ENCODE measurements at regions not wholly inside any gene's neighbourhood (a gene's known extent, or its start where the extent isn't known, plus 50 kb on each side); places are given as distances from the start of the nearest gene placed in this dataset.
"Not testable (repeated sequence)": the region's sequence is repeated elsewhere in the genome, so short reads cannot be mapped to it uniquely, and the experiment has no call there.

GRCh38 chrX:40373025-40373424 is 207.7 kb upstream of the ATP6AP2 start:
- DNase-seq (ENCODE audit: low read depth): no peak

GRCh38 chrX:40371376-40371775 is 209.4 kb upstream of the ATP6AP2 start:
- no peak for DNase-seq (ENCODE audit: low read depth)

GRCh38 chrX:40368611-40369061 is 212.1 kb upstream of the ATP6AP2 start:
- DNase-seq (ENCODE audit: low read depth): no peak

- DNase-seq (ENCODE audit: low read depth): no peak
Measured at GRCh38 chrX:40366661-40367060, 214.1 kb upstream of the ATP6AP2 start.

- not testable (repeated sequence) for DNase-seq (ENCODE audit: low read depth)
Measured at GRCh38 chrX:40362291-40362690, 218.5 kb upstream of the ATP6AP2 start.

GRCh38 chrX:40360557-40360956 is 220.2 kb upstream of the ATP6AP2 start:
- DNase-seq (ENCODE audit: low read depth): no peak

- no peak for DNase-seq (ENCODE audit: low read depth)
Measured at GRCh38 chrX:40359593-40359992, 221.2 kb upstream of the ATP6AP2 start.

GRCh38 chrX:40358994-40359393 is 221.8 kb upstream of the ATP6AP2 start:
- DNase-seq (ENCODE audit: low read depth): no peak

- no peak for DNase-seq (ENCODE audit: low read depth)
Measured at GRCh38 chrX:40349251-40349650, 231.5 kb upstream of the ATP6AP2 start.

GRCh38 chrX:40346379-40346778 is 234.4 kb upstream of the ATP6AP2 start:
- no peak for DNase-seq (ENCODE audit: low read depth)

GRCh38 chrX:40343319-40343718 is 237.5 kb upstream of the ATP6AP2 start:
- no peak for DNase-seq (ENCODE audit: low read depth)

- no peak for DNase-seq (ENCODE audit: low read depth)
Measured at GRCh38 chrX:40340116-40340515, 240.7 kb upstream of the ATP6AP2 start.

GRCh38 chrX:40333344-40333743 is 235.6 kb upstream of the BCOR start:
- DNase-seq (ENCODE audit: low read depth): no peak

GRCh38 chrX:40331762-40332161 is 234.0 kb upstream of the BCOR start:
- no peak for DNase-seq (ENCODE audit: low read depth)

GRCh38 chrX:40331353-40331752 is 233.6 kb upstream of the BCOR start:
- no peak for DNase-seq (ENCODE audit: low read depth)

- no peak for DNase-seq (ENCODE audit: low read depth)
Measured at GRCh38 chrX:40329616-40330015, 231.9 kb upstream of the BCOR start.

GRCh38 chrX:40327085-40327484 is 229.3 kb upstream of the BCOR start:
- DNase-seq (ENCODE audit: low read depth): no peak

- DNase-seq (ENCODE audit: low read depth): no peak
Measured at GRCh38 chrX:40326186-40326965, 228.6 kb upstream of the BCOR start.

GRCh38 chrX:40325161-40325560 is 227.4 kb upstream of the BCOR start:
- no peak for DNase-seq (ENCODE audit: low read depth)

- DNase-seq (ENCODE audit: low read depth): no peak
Measured at GRCh38 chrX:40323977-40324376, 226.2 kb upstream of the BCOR start.

GRCh38 chrX:40320819-40321218 is 223.1 kb upstream of the BCOR start:
- DNase-seq (ENCODE audit: low read depth): no peak

GRCh38 chrX:40318801-40319200 is 221.0 kb upstream of the BCOR start:
- no peak for DNase-seq (ENCODE audit: low read depth)

GRCh38 chrX:40318076-40318475 is 220.3 kb upstream of the BCOR start:
- DNase-seq (ENCODE audit: low read depth): no peak

GRCh38 chrX:40316502-40316901 is 218.7 kb upstream of the BCOR start:
- no peak for DNase-seq (ENCODE audit: low read depth)
